Right atrium auricular region (tissue), 2 donors: ENCODE measurements at regions not wholly inside any gene's neighbourhood (a gene's known extent, or its start where the extent isn't known, plus 50 kb on each side); places are given as distances from the start of the nearest gene placed in this dataset.

Source experiments
- DNase-seq: peaks from one replicate; pipeline ENCODE4 v3.0.0-alpha.2; 2019; ENCODE audit warnings: low spot score
- H3K27ac ChIP-seq, 2 donors: fragments of 200-600 bp; sonication (generic); 1 replicate in 1 of 2; 2 replicates in 1 of 2; pipeline ENCODE4 v1.5.1; 2016 to 2019
- H3K27me3 ChIP-seq, 2 donors: fragments of 200-600 bp; sonication (generic); one replicate each; pipeline versions ENCODE4 v1.5.1 to v1.6.0; 2017 to 2019
- H3K36me3 ChIP-seq: fragments of 200-600 bp; sonication (generic); one replicate; pipeline ENCODE4 v1.5.1; 2016
- H3K4me1 ChIP-seq, 2 donors: fragments of 200-600 bp; sonication (generic); one replicate each; pipeline versions ENCODE4 v1.5.1 to v1.6.0; 2017 to 2019
- H3K4me3 ChIP-seq, 2 donors: fragments of 200-600 bp; sonication (generic); 1 replicate in 1 of 2; 2 replicates in 1 of 2; pipeline ENCODE4 v1.5.1; 2017 to 2019; ENCODE audit warnings: mild to moderate bottlenecking in 1 of 2, moderate library complexity in 1 of 2
- H3K9me3 ChIP-seq, 2 donors: fragments of 200-600 bp; sonication (generic); one replicate each; pipeline ENCODE4 v1.5.1; 2019
- CTCF ChIP-seq, 2 donors: fragments of 200-600 bp; sonication (generic); IDR thresholded peaks; one replicate each; pipeline ENCODE4 v1.5.1; 2019; ENCODE audit warnings: antibody characterized with exemption in 2 of 2

- no peak for DNase-seq
- no peaks in the 10 kb centered on the region for H3K36me3 ChIP-seq
- H3K9me3 ChIP-seq: no peaks in the 10 kb centered on the region
- no peak overlapping the region for H3K4me3 ChIP-seq
- H3K4me1 ChIP-seq: no peaks in the 10 kb centered on the region
- no peak overlapping the region for H3K27ac ChIP-seq
- TF ChIP-seq CTCF (IDR thresholded peaks at IDR 0.05): no peak
- H3K27me3 ChIP-seq: no peaks in the 10 kb centered on the region
These were observed 85.0 kb downstream of the NUF2 start for GRCh38 chr1:163406772-163407171.

- DNase-seq: no peak
- no peaks in the 10 kb centered on the region for H3K36me3 ChIP-seq
- no peak overlapping the region for H3K4me3 ChIP-seq
- no peaks in the 10 kb centered on the region for H3K9me3 ChIP-seq
- no peaks in the 10 kb centered on the region for H3K4me1 ChIP-seq
- TF ChIP-seq CTCF (IDR thresholded peaks at IDR 0.05): no peak
- no peaks in the 10 kb centered on the region for H3K27me3 ChIP-seq
- H3K27ac ChIP-seq: no peak overlapping the region
These were observed 86.5 kb downstream of the NUF2 start for GRCh38 chr1:163408262-163408661.

- Histone ChIP-seq H3K36me3 (no peaks in the 10 kb centered on the region), H3K4me3 (no peak overlapping the region), H3K4me1 (no peaks in the 10 kb centered on the region), H3K27ac (no peak overlapping the region), H3K27me3 (no peaks in the 10 kb centered on the region), H3K9me3 (no peaks in the 10 kb centered on the region)
- peak; percentile 47 to 77 for TF ChIP-seq CTCF (IDR thresholded peaks at IDR 0.05)
- no peak for DNase-seq
These were observed 88.6 kb downstream of the NUF2 start for GRCh38 chr1:163410073-163410999.

GRCh38 chr1:163412221-163412620, 90.5 kb downstream of the NUF2 start:
- Histone ChIP-seq H3K9me3 (no peaks in the 10 kb centered on the region), H3K27me3 (no peaks in the 10 kb centered on the region), H3K4me3 (no peak overlapping the region), H3K4me1 (no peaks in the 10 kb centered on the region), H3K27ac (no peak overlapping the region), H3K36me3 (no peaks in the 10 kb centered on the region)
- DNase-seq: no peak
- TF ChIP-seq CTCF (IDR thresholded peaks at IDR 0.05): no peak

GRCh38 chr1:163414778-163415177, 93.0 kb downstream of the NUF2 start:
- no peaks in the 10 kb centered on the region for H3K4me1 ChIP-seq
- H3K27ac ChIP-seq: no peak overlapping the region
- no peak overlapping the region for H3K4me3 ChIP-seq
- H3K36me3 ChIP-seq: no peaks in the 10 kb centered on the region
- DNase-seq: no peak
- no peaks in the 10 kb centered on the region for H3K9me3 ChIP-seq
- no peak for TF ChIP-seq CTCF (IDR thresholded peaks at IDR 0.05)
- no peaks in the 10 kb centered on the region for H3K27me3 ChIP-seq
